ENCODE measurements at regions not wholly inside any gene's neighbourhood (a gene's known extent, or its start where the extent isn't known, plus 50 kb on each side); places are given as distances from the start of the nearest gene placed in this dataset.
"Not testable (repeated sequence)": the region's sequence is repeated elsewhere in the genome, so short reads cannot be mapped to it uniquely, and the experiment has no call there.

DNA sequence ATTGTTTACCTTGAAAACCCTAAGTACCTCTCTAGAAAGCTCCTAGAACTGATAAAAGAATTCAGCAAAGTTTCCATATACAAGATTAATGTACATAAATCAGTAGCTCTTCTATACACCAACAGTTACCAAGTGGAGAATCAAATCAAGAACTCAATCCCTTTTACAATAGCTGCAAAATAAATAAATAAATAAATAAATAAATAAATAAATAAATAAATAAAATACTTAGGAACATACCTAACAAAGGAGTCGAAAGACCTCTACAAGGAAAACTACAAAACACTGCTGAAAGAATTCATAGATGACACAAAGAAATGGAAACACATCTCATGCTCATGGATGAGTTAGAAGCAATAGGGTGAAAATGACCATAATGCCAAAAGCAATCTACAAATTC lies 452.6 kb upstream of the CBLB start:
- 100% methylated on average over 1 of the region's 1 CpG for WGBS (ENCODE audit: insufficient coverage, low lambda C conversion rate)
- H3K27ac ChIP-seq (ENCODE audit: low read length); DNase-seq; H3K36me3 ChIP-seq (ENCODE audit: control insufficient read depth, insufficient read depth, low read length); H3K4me3 ChIP-seq (ENCODE audit: low read length); H3K9me3 ChIP-seq (ENCODE audit: control insufficient read depth, low read depth, low read length); H3K4me1 ChIP-seq (ENCODE audit: control insufficient read depth, insufficient read depth, low read length); H3K27me3 ChIP-seq (ENCODE audit: control insufficient read depth, insufficient read depth, low read length): not testable (repeated sequence)

DNA sequence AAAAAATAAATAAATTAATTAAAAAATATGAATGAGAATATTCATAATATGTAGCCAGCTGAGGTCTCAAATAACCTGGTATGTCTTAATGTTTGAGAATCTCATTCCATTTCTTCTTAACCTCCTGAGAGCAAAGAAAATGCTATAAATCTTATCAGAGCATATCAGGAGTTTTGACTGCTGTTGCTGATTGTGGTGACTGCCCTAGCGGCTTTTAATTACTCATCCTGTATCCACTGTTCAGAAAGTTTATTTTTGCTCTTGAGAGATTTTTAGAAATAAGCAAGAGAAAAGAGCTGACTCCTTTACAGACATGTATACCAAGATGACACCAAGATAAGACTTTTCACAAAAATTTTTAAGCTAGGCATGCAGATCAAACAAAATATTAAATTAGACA lies 454.8 kb upstream of the CBLB start:
- Histone ChIP-seq H3K36me3 (ENCODE audit: control insufficient read depth, insufficient read depth, low read length) (no peaks in the 10 kb centered on the region), H3K27ac (ENCODE audit: low read length) (no peak overlapping the region), H3K9me3 (ENCODE audit: control insufficient read depth, low read depth, low read length) (no peaks in the 10 kb centered on the region), H3K4me1 (ENCODE audit: control insufficient read depth, insufficient read depth, low read length) (no peaks in the 10 kb centered on the region), H3K27me3 (ENCODE audit: control insufficient read depth, insufficient read depth, low read length) (no peaks in the 10 kb centered on the region), H3K4me3 (ENCODE audit: low read length) (no peak overlapping the region)
- DNase-seq: no peak
- 100% methylated on average over 1 of the region's 1 CpG for WGBS (ENCODE audit: insufficient coverage, low lambda C conversion rate)

DNA sequence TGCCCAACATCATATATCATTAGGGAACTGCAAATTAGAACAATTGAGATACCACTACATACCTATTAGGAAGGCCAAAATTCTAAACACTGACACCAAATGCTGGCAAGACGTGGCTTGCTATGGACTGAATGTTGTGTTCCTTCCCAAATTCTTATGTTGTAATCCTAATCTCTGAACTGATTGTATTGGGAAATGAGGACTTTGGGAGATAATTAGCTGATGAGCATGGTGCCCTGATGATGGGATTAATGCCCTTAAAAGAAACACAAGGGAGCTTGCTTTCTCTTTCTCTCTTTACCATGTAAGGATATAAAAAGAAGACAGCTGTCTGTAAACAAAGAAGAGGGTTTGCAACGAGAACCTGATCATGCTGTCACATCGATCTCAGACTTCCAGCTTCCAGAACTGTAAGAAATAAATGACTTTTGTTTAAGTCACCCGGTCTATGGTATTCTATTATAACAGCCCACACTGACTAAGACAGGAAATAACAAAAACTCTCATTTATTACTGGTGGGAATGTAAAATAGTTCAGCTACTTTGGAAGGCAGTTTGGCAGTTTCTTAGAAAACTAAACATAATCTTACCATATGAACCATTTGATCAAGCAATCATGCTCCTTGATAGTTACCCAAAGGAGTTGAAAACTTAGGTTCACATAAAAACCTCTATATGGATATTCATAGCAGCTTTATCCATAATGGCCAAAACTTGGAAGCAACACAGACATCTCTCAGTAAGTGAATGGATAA lies 458.3 kb upstream of the CBLB start:
- Histone ChIP-seq H3K27me3 (ENCODE audit: control insufficient read depth, insufficient read depth, low read length) (no peaks in the 10 kb centered on the region), H3K27ac (ENCODE audit: low read length) (no peak overlapping the region), H3K4me1 (ENCODE audit: control insufficient read depth, insufficient read depth, low read length) (no peaks in the 10 kb centered on the region), H3K4me3 (ENCODE audit: low read length) (no peak overlapping the region), H3K9me3 (ENCODE audit: control insufficient read depth, low read depth, low read length) (no peaks in the 10 kb centered on the region), H3K36me3 (ENCODE audit: control insufficient read depth, insufficient read depth, low read length) (no peaks in the 10 kb centered on the region)
- DNase-seq: no peak
- WGBS (ENCODE audit: insufficient coverage, low lambda C conversion rate): 57% methylated on average over 1 of the region's 4 CpGs

DNA sequence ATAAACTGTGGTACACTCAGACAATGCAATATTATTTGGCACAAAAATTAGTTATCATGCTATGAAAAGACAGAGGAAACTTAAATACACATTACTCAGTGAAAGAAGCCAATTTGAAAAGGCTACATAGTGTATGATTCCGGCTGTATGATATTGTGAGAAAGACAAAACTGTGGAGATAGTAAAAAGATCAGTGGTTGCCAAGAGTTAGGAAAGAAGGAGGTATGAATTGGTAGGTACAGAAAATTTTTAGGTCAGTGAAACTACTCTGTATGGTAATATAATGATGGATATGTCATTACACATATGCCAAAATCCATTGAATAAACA lies 458.8 kb upstream of the CBLB start:
- Histone ChIP-seq H3K27me3 (ENCODE audit: control insufficient read depth, insufficient read depth, low read length) (no peaks in the 10 kb centered on the region), H3K4me1 (ENCODE audit: control insufficient read depth, insufficient read depth, low read length) (no peaks in the 10 kb centered on the region), H3K9me3 (ENCODE audit: control insufficient read depth, low read depth, low read length) (no peaks in the 10 kb centered on the region), H3K27ac (ENCODE audit: low read length) (no peak overlapping the region), H3K4me3 (ENCODE audit: low read length) (no peak overlapping the region), H3K36me3 (ENCODE audit: control insufficient read depth, insufficient read depth, low read length) (no peaks in the 10 kb centered on the region)
- DNase-seq: no peak
- 100% methylated on average over 1 of the region's 1 CpG for WGBS (ENCODE audit: insufficient coverage, low lambda C conversion rate)

DNA sequence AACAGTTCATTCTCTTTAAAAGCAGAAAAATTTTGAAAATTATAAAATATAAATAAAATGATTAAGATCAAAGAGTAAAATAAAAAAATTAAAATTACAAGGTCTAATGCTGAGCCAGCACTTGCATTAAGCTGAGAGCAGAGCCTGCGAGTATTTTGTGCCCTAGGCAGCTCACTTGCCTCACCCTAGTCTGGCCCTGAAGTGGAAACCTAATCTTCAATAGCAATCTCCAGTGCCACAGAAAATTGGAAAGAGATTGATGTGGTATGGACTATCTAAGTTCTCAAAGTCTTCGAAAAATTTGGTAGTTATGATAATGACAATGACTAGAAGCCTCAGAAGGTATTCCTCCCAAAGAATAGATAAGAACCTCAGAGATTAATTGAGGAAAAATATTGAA lies 459.4 kb upstream of the CBLB start:
- Histone ChIP-seq H3K9me3 (ENCODE audit: control insufficient read depth, low read depth, low read length) (no peaks in the 10 kb centered on the region), H3K27ac (ENCODE audit: low read length) (no peak overlapping the region), H3K4me1 (ENCODE audit: control insufficient read depth, insufficient read depth, low read length) (no peaks in the 10 kb centered on the region), H3K27me3 (ENCODE audit: control insufficient read depth, insufficient read depth, low read length) (no peaks in the 10 kb centered on the region), H3K4me3 (ENCODE audit: low read length) (no peak overlapping the region), H3K36me3 (ENCODE audit: control insufficient read depth, insufficient read depth, low read length) (no peaks in the 10 kb centered on the region)
- 100% methylated on average over 2 of the region's 2 CpGs for WGBS (ENCODE audit: insufficient coverage, low lambda C conversion rate)
- DNase-seq: no peak

DNA sequence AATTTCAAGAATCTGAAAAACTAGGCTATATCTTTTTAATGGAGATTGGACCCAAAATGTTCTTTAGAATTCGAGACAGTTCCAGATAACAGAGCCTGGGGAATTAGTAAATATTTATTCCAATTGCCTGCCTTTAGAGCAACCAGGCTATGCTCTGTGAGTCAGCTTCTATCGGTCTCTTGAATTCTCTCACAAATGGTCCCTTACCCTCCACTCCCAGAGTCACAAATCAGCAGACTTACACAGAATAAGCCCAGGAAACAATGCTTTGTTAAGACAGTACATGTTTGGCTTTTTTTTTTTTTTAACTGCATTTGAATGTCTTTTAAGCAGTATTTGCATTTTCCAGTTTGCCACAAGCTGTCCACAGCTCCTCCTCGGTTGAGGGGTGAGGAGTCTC lies 460.7 kb upstream of the CBLB start:
- no peaks in the 10 kb centered on the region for H3K36me3 ChIP-seq (ENCODE audit: control insufficient read depth, insufficient read depth, low read length)
- no CpG with 5 or more reads among the region's 3 CpGs for WGBS (ENCODE audit: insufficient coverage, low lambda C conversion rate)
- H3K27ac ChIP-seq (ENCODE audit: low read length): no peak overlapping the region
- H3K9me3 ChIP-seq (ENCODE audit: control insufficient read depth, low read depth, low read length): no peaks in the 10 kb centered on the region
- no peaks in the 10 kb centered on the region for H3K27me3 ChIP-seq (ENCODE audit: control insufficient read depth, insufficient read depth, low read length)
- no peaks in the 10 kb centered on the region for H3K4me1 ChIP-seq (ENCODE audit: control insufficient read depth, insufficient read depth, low read length)
- no peak overlapping the region for H3K4me3 ChIP-seq (ENCODE audit: low read length)
- no peak for DNase-seq

DNA sequence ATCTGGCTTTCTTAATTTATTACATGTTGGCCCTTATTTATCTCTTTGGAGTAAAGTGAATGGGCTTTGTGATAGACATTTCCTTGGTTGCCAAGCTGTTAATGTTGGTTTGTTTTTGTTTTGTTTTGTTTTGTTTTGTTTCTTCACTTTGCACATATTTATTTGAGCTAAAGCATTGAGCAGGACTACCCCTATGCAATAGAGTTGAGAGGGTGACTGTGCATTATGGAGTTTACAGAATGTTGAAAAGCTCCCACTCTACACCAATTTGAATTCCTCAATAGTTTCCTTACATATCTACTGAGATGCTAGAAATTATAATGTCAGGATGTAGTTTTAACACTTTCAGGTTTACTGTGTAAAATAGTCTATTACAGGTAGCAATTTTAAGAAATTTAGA lies 462.8 kb upstream of the CBLB start:
- H3K27ac ChIP-seq (ENCODE audit: low read length): no peak overlapping the region
- no peaks in the 10 kb centered on the region for H3K27me3 ChIP-seq (ENCODE audit: control insufficient read depth, insufficient read depth, low read length)
- no peak for DNase-seq
- H3K4me1 ChIP-seq (ENCODE audit: control insufficient read depth, insufficient read depth, low read length): no peaks in the 10 kb centered on the region
- no peaks in the 10 kb centered on the region for H3K36me3 ChIP-seq (ENCODE audit: control insufficient read depth, insufficient read depth, low read length)
- H3K4me3 ChIP-seq (ENCODE audit: low read length): no peak overlapping the region
- no peaks in the 10 kb centered on the region for H3K9me3 ChIP-seq (ENCODE audit: control insufficient read depth, low read depth, low read length)

DNA sequence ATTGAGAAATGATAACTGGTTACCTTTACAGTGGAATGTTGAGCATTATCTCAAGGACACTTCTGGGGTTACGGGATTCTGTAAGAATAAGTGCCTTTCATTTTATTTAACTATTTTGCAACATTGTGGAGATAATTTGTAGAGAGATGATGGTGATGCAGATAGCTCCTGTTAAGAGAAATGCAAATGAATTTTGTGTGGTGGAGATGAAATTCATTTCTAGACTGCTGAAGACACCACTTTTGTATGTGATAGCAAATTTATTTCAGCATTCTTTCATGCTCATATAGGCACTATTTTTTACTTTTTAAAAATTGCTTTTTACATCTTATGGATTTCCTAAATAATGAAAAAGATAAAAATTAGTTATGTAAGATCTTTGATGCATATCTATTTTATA lies 463.3 kb upstream of the CBLB start:
- no peak for DNase-seq
- no CpG with 5 or more reads among the region's 1 CpG for WGBS (ENCODE audit: insufficient coverage, low lambda C conversion rate)
- no peaks in the 10 kb centered on the region for H3K9me3 ChIP-seq (ENCODE audit: control insufficient read depth, low read depth, low read length)
- no peaks in the 10 kb centered on the region for H3K36me3 ChIP-seq (ENCODE audit: control insufficient read depth, insufficient read depth, low read length)
- no peaks in the 10 kb centered on the region for H3K4me1 ChIP-seq (ENCODE audit: control insufficient read depth, insufficient read depth, low read length)
- no peak overlapping the region for H3K27ac ChIP-seq (ENCODE audit: low read length)
- H3K27me3 ChIP-seq (ENCODE audit: control insufficient read depth, insufficient read depth, low read length): no peaks in the 10 kb centered on the region
- H3K4me3 ChIP-seq (ENCODE audit: low read length): no peak overlapping the region

DNA sequence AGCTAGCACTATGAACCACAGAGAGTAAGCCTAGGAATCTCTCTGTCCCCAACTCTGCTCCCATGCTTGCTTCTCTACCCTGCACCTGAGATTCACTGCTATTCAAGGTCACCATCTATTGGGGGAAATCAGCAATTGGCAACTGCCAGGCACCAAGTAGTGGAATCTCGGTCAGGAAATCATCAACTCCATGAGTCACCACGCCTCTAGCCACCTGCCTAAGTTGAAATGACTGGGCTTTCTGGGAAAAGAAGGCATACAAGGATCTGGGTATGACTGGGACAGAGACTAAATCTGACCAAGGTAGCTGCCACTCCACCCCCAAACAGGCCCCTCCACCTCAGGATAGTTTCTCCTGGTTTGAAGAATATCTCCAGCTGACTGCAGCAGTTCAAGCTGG lies 464.1 kb upstream of the CBLB start:
- no peak for DNase-seq
- Histone ChIP-seq H3K36me3 (ENCODE audit: control insufficient read depth, insufficient read depth, low read length) (no peaks in the 10 kb centered on the region), H3K9me3 (ENCODE audit: control insufficient read depth, low read depth, low read length) (no peaks in the 10 kb centered on the region), H3K4me3 (ENCODE audit: low read length) (no peak overlapping the region), H3K4me1 (ENCODE audit: control insufficient read depth, insufficient read depth, low read length) (no peaks in the 10 kb centered on the region), H3K27me3 (ENCODE audit: control insufficient read depth, insufficient read depth, low read length) (no peaks in the 10 kb centered on the region), H3K27ac (ENCODE audit: low read length) (no peak overlapping the region)
- WGBS (ENCODE audit: insufficient coverage, low lambda C conversion rate): no CpG with 5 or more reads among the region's 2 CpGs

DNA sequence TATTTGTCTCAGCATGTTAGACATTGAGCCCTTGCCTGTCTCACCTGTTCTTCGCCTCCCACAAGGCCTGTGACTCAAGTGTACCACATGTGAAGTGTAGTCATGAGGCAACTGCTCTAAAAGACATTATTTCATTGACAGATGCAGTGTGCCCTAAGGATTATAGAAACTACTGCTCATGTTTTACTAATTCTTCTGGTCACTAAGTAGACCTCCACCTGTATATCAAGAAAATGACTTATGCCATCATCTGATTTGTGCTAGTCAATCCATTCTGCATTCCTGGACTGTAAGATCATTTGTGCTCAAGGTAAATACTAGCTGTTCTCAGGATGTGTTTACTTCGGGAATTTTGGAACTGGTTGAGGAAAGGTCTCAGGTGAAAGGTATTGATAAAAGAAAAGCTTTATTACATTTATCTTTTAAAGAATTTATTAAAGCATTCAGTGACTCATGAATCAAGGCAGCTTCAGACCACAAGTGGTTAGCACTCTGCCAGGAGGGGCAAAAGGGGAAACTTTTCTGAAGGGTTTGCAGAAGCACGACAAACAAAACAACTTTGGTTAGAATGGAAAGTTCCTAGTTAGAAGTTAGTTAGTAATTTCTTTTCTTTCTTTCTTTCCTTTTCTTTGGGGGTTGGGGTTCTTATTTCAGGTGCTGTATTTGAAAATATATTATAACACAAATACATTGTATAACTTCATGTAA lies 465.3 kb upstream of the CBLB start:
- Histone ChIP-seq H3K4me3 (ENCODE audit: low read length) (no peak overlapping the region), H3K9me3 (ENCODE audit: control insufficient read depth, low read depth, low read length) (no peaks in the 10 kb centered on the region), H3K4me1 (ENCODE audit: control insufficient read depth, insufficient read depth, low read length) (no peaks in the 10 kb centered on the region), H3K27ac (ENCODE audit: low read length) (no peak overlapping the region), H3K36me3 (ENCODE audit: control insufficient read depth, insufficient read depth, low read length) (no peaks in the 10 kb centered on the region), H3K27me3 (ENCODE audit: control insufficient read depth, insufficient read depth, low read length) (no peaks in the 10 kb centered on the region)
- no CpG with 5 or more reads among the region's 3 CpGs for whole genome bisulfite sequencing (ENCODE audit: insufficient coverage, low lambda C conversion rate)
- DNase-seq: no peak

DNA sequence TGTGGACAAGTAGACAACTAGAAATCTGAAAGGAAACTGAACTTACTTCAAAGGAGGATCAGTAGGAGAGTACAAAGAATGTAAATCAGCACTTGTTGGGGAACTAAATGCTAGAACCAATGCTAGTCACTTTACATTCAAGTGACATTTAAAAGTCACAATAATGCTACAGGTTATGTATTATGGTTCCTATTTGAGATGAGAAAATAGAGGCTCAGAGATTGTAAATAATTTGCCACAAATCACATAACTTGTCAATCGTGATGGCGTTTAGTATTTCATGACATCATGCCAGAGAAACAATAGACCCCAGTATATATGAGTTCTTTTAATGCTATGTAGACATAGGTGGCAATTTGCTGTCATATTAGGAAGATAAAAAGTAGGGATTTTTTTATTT lies 467.8 kb upstream of the CBLB start:
- no peak overlapping the region for H3K27ac ChIP-seq (ENCODE audit: low read length)
- no peak for DNase-seq
- H3K4me3 ChIP-seq (ENCODE audit: low read length): no peak overlapping the region
- WGBS (ENCODE audit: insufficient coverage, low lambda C conversion rate): no CpG with 5 or more reads among the region's 2 CpGs
- no peaks in the 10 kb centered on the region for H3K36me3 ChIP-seq (ENCODE audit: control insufficient read depth, insufficient read depth, low read length)
- no peaks in the 10 kb centered on the region for H3K27me3 ChIP-seq (ENCODE audit: control insufficient read depth, insufficient read depth, low read length)
- H3K4me1 ChIP-seq (ENCODE audit: control insufficient read depth, insufficient read depth, low read length): no peaks in the 10 kb centered on the region
- H3K9me3 ChIP-seq (ENCODE audit: control insufficient read depth, low read depth, low read length): no peaks in the 10 kb centered on the region
